ENCODE measurements at regions not wholly inside any gene's neighbourhood (a gene's known extent, or its start where the extent isn't known, plus 50 kb on each side); places are given as distances from the start of the nearest gene placed in this dataset.

DNA sequence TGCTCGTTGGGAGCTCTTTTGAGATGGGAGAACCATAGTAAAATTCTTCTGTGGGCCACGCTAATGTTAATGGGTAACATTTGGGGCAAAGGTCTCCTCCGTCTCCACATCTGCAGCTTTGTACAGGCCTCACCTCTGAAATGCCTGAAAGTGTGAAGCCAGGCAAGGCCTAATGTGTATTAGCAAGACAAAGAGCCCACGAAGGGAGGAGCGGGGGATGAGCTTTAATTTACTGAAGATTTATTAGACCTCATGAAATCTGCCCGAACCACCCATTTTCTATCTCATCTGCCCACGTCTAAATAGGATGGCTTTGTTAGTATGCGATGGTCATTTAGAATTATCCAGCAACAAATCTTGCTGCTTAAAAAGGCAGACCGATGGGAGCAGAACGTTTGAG, 408.9 kb downstream of the PMP22 start:
- no peak for DNase-seq
- Histone ChIP-seq H2BK12ac (ENCODE audit: low read length in 2 of 2) (no peak overlapping the region), H2AFZ (ENCODE audit: low read depth, low read length) (no peak overlapping the region), H3K9ac (ENCODE audit: low read length) (no peak overlapping the region), H2BK15ac (ENCODE audit: low read depth, poor library complexity, severe bottlenecking) (no peak overlapping the region), H3K4me3 (ENCODE audit: insufficient read depth in 1 of 2, low read depth in 1 of 2, low read length in 2 of 2) (no peak overlapping the region), H2BK5ac (ENCODE audit: low read depth, low read length, poor library complexity, severe bottlenecking) (no peak overlapping the region), H3K27ac (ENCODE audit: low read length, poor library complexity, severe bottlenecking) (no peak overlapping the region), H4K91ac (ENCODE audit: low read length) (no peak overlapping the region), H3K23ac (ENCODE audit: low read length in 2 of 2) (no peak overlapping the region), H2BK120ac (ENCODE audit: low read depth, low read length) (no peak overlapping the region), H2AK5ac (ENCODE audit: low read length, severe bottlenecking) (no peak overlapping the region), H3K4ac (ENCODE audit: low read depth in 1 of 2, low read length in 2 of 2) (no peak overlapping the region), H3K36me3 (ENCODE audit: control insufficient read depth in 1 of 2, insufficient read depth in 2 of 2, low read depth in 1 of 2, low read length in 2 of 2) (no peaks in the 10 kb centered on the region), H3K4me1 (ENCODE audit: control insufficient read depth, insufficient read depth, low read depth, low read length) (no peaks in the 10 kb centered on the region), H3K4me2 (ENCODE audit: low read length, poor library complexity, severe bottlenecking) (no peak overlapping the region), H4K8ac (ENCODE audit: low read length) (no peak overlapping the region), H3K14ac (ENCODE audit: low read length in 2 of 2) (no peak overlapping the region), H3K9me3 (ENCODE audit: control insufficient read depth, low read length) (no peaks in the 10 kb centered on the region), H3K18ac (ENCODE audit: low read depth in 1 of 2, low read length in 2 of 2) (no peak overlapping the region), H3K27me3 (ENCODE audit: control insufficient read depth in 1 of 2, insufficient read depth in 1 of 2, low read length in 2 of 2) (no peaks in the 10 kb centered on the region), H3K79me1 (replicated peaks; ENCODE audit: low read length, poor library complexity, severe bottlenecking) (no peaks in the 10 kb centered on the region)
- 84% methylated on average over 9 of the region's 10 CpGs for WGBS

DNA sequence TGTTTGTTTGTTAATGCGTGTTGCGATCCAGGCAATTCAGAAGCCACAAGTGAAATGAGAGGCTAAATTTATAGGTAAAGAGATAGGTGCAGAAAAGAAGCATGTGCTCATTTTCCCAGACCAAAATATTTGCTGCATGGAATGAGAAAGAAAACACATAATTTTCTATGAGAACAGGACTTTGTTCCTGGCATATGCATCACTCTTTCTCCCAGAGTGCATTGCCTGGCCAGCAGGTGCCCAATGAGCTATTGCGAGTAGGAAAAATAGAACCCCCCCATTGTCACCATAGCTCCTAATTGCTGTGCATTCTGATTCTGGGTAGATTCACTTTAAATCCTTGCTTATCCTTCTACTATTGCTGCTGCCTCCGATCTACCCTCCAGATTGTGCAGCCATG, 410.4 kb downstream of the PMP22 start:
- Histone ChIP-seq H3K27me3 (ENCODE audit: control insufficient read depth in 1 of 2, insufficient read depth in 1 of 2, low read length in 2 of 2) (no peaks in the 10 kb centered on the region), H3K14ac (ENCODE audit: low read length in 2 of 2) (no peak overlapping the region), H3K27ac (ENCODE audit: low read length, poor library complexity, severe bottlenecking) (no peak overlapping the region), H2AK5ac (ENCODE audit: low read length, severe bottlenecking) (no peak overlapping the region), H2BK5ac (ENCODE audit: low read depth, low read length, poor library complexity, severe bottlenecking) (no peak overlapping the region), H2BK120ac (ENCODE audit: low read depth, low read length) (no peak overlapping the region), H3K4ac (ENCODE audit: low read depth in 1 of 2, low read length in 2 of 2) (no peak overlapping the region), H4K91ac (ENCODE audit: low read length) (no peak overlapping the region), H3K18ac (ENCODE audit: low read depth in 1 of 2, low read length in 2 of 2) (no peak overlapping the region), H3K9me3 (ENCODE audit: control insufficient read depth, low read length) (no peaks in the 10 kb centered on the region), H3K9ac (ENCODE audit: low read length) (no peak overlapping the region), H3K79me1 (replicated peaks; ENCODE audit: low read length, poor library complexity, severe bottlenecking) (no peaks in the 10 kb centered on the region), H2BK15ac (ENCODE audit: low read depth, poor library complexity, severe bottlenecking) (no peak overlapping the region), H3K4me3 (ENCODE audit: insufficient read depth in 1 of 2, low read depth in 1 of 2, low read length in 2 of 2) (no peak overlapping the region), H3K23ac (ENCODE audit: low read length in 2 of 2) (no peak overlapping the region), H3K4me2 (ENCODE audit: low read length, poor library complexity, severe bottlenecking) (no peak overlapping the region), H3K4me1 (ENCODE audit: control insufficient read depth, insufficient read depth, low read depth, low read length) (no peaks in the 10 kb centered on the region), H3K36me3 (ENCODE audit: control insufficient read depth in 1 of 2, insufficient read depth in 2 of 2, low read depth in 1 of 2, low read length in 2 of 2) (no peaks in the 10 kb centered on the region), H2BK12ac (ENCODE audit: low read length in 2 of 2) (no peak overlapping the region), H2AFZ (ENCODE audit: low read depth, low read length) (no peak overlapping the region), H4K8ac (ENCODE audit: low read length) (no peak overlapping the region)
- DNase-seq, result no peak
- 97% methylated on average over 3 of the region's 4 CpGs for whole genome bisulfite sequencing

DNA sequence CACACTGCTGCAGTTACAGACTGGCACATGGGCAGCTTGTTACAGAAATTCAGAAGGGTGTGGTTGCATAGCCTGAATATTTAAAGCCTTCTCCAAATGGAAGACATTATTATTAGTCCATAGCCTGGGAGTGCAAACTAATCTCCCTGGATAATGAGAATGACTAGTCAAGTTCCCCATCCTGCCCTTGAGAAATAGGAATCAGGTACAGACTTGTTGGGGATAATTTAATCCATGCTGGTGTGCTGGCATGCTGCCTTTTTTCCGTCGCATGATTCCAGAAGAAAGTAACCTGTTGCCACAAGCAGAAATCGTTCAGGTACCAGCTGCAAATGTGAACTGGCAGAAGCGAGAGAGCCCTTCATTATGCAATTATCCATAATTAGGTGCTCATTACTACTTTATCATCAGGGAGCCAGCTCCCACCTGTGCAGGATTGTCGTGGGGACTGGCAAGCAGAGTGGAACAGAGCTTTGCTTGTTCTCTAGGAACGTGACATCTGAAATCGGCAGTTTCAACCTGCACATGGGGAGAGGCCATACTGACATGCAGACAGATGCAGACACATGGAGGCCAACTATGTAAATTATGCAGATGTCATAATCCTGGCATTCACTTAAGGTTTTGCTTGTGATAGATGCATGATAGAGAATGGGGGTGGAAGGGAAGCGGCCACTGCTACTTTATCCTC, 419.4 kb downstream of the PMP22 start:
- WGBS, result 74% methylated on average over 7 of the region's 8 CpGs
- Histone ChIP-seq H2BK120ac (ENCODE audit: low read depth, low read length) (no peak overlapping the region), H2AFZ (ENCODE audit: low read depth, low read length) (no peak overlapping the region), H3K4me2 (ENCODE audit: low read length, poor library complexity, severe bottlenecking) (no peak overlapping the region), H3K14ac (ENCODE audit: low read length in 2 of 2) (peak overlapping the region in 1 of 2 experiments; percentile 3), H3K18ac (ENCODE audit: low read depth in 1 of 2, low read length in 2 of 2) (no peak overlapping the region), H4K91ac (ENCODE audit: low read length) (no peak overlapping the region), H3K79me1 (replicated peaks; ENCODE audit: low read length, poor library complexity, severe bottlenecking) (no peaks in the 10 kb centered on the region), H2AK5ac (ENCODE audit: low read length, severe bottlenecking) (no peak overlapping the region), H3K36me3 (ENCODE audit: control insufficient read depth in 1 of 2, insufficient read depth in 2 of 2, low read depth in 1 of 2, low read length in 2 of 2) (no peaks in the 10 kb centered on the region), H3K9ac (ENCODE audit: low read length) (no peak overlapping the region), H3K27ac (ENCODE audit: low read length, poor library complexity, severe bottlenecking) (no peak overlapping the region), H4K8ac (ENCODE audit: low read length) (no peak overlapping the region), H3K4me3 (ENCODE audit: insufficient read depth in 1 of 2, low read depth in 1 of 2, low read length in 2 of 2) (no peak overlapping the region), H3K4me1 (ENCODE audit: control insufficient read depth, insufficient read depth, low read depth, low read length) (peaks cover 2% of the 10 kb centered on the region), H2BK5ac (ENCODE audit: low read depth, low read length, poor library complexity, severe bottlenecking) (no peak overlapping the region), H3K9me3 (ENCODE audit: control insufficient read depth, low read length) (no peaks in the 10 kb centered on the region), H3K23ac (ENCODE audit: low read length in 2 of 2) (no peak overlapping the region), H3K27me3 (ENCODE audit: control insufficient read depth in 1 of 2, insufficient read depth in 1 of 2, low read length in 2 of 2) (peaks cover 0 to 4% of the 10 kb centered on the region in 2 experiments), H2BK12ac (ENCODE audit: low read length in 2 of 2) (no peak overlapping the region), H2BK15ac (ENCODE audit: low read depth, poor library complexity, severe bottlenecking) (no peak overlapping the region), H3K4ac (ENCODE audit: low read depth in 1 of 2, low read length in 2 of 2) (no peak overlapping the region)
- no peak for DNase-seq

DNA sequence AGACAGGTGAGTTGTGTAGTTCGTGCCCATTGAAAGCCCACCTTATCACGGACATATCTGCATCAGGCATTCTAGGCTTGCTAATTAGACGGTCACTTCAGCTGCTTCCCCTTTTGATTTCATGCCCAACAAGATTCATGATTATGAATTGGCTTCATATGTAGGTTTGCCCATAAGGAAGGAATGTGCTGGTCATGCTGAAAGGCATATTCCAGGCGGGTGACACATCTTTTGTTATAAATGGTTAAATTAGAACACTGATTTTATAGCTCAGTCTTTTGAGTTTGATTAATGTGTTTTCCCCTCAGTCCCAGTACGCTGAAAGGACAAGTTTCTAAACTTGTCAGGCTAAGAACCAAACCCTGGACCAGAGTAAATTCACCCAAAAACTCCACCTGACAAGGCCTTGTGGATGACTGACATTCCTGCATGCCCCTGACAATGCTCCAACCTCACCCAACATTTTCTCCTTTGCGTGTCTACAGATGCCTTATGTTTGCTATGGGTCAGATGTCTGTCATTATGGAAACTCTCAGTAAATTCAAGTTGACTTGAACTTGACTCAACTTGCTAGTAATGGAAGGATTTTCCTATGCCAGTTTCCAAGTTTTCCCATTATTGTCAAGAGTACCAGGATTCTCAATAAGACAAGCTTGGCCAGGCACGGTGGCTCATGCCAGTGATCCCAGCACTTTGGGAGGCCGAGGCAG, 421.9 kb downstream of the PMP22 start:
- no peak overlapping the region for H3K4me3 ChIP-seq (ENCODE audit: insufficient read depth in 1 of 2, low read depth in 1 of 2, low read length in 2 of 2)

More for the DNA sequence above, 421.9 kb downstream of the PMP22 start:
- WGBS, result 92% methylated on average over 6 of the region's 8 CpGs
- Histone ChIP-seq H2BK5ac (ENCODE audit: low read depth, low read length, poor library complexity, severe bottlenecking) (no peak overlapping the region), H4K91ac (ENCODE audit: low read length) (no peak overlapping the region), H3K9ac (ENCODE audit: low read length) (no peak overlapping the region), H3K79me1 (replicated peaks; ENCODE audit: low read length, poor library complexity, severe bottlenecking) (no peaks in the 10 kb centered on the region), H3K18ac (ENCODE audit: low read depth in 1 of 2, low read length in 2 of 2) (no peak overlapping the region), H4K8ac (ENCODE audit: low read length) (no peak overlapping the region), H3K4me2 (ENCODE audit: low read length, poor library complexity, severe bottlenecking) (no peak overlapping the region), H2BK15ac (ENCODE audit: low read depth, poor library complexity, severe bottlenecking) (no peak overlapping the region), H3K36me3 (ENCODE audit: control insufficient read depth in 1 of 2, insufficient read depth in 2 of 2, low read depth in 1 of 2, low read length in 2 of 2) (no peaks in the 10 kb centered on the region), H3K4ac (ENCODE audit: low read depth in 1 of 2, low read length in 2 of 2) (no peak overlapping the region), H3K14ac (ENCODE audit: low read length in 2 of 2) (no peak overlapping the region), H3K27ac (ENCODE audit: low read length, poor library complexity, severe bottlenecking) (no peak overlapping the region), H3K27me3 (ENCODE audit: control insufficient read depth in 1 of 2, insufficient read depth in 1 of 2, low read length in 2 of 2) (peaks cover 0 to 4% of the 10 kb centered on the region in 2 experiments), H2AK5ac (ENCODE audit: low read length, severe bottlenecking) (no peak overlapping the region), H2BK120ac (ENCODE audit: low read depth, low read length) (no peak overlapping the region), H2BK12ac (ENCODE audit: low read length in 2 of 2) (no peak overlapping the region), H3K23ac (ENCODE audit: low read length in 2 of 2) (no peak overlapping the region), H3K9me3 (ENCODE audit: control insufficient read depth, low read length) (no peaks in the 10 kb centered on the region), H2AFZ (ENCODE audit: low read depth, low read length) (no peak overlapping the region), H3K4me1 (ENCODE audit: control insufficient read depth, insufficient read depth, low read depth, low read length) (peaks cover 5% of the 10 kb centered on the region)
- no peak for DNase-seq
